ENCODE measurements at regions not wholly inside any gene's neighbourhood (a gene's known extent, or its start where the extent isn't known, plus 50 kb on each side); places are given as distances from the start of the nearest gene placed in this dataset.

DNA sequence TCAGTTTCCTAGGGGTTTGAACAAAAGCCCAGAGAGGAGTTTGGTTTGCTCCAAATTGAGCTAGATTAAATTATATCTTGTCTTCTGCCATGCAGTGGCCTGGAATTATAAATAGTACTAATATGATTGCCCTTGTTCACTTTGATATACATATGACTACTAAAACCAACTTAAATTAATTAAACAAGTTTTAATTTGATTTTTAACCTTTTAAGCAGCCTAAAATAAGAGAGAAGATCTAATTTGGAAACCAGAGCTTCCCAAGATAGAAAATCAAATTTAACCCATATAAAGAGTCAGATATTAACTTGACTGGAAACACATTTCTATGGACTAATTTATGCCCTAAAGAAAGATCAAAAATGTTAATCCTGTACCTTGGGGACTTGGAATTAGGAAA lies 444.5 kb upstream of the SLC8A1 start:
- TF ChIP-seq EZH2phosphoT487 (IDR thresholded peaks at IDR 0.05; ENCODE audit: borderline replicate concordance, low read depth, low read length) = no peak
- TF ChIP-seq, protein P1, sequence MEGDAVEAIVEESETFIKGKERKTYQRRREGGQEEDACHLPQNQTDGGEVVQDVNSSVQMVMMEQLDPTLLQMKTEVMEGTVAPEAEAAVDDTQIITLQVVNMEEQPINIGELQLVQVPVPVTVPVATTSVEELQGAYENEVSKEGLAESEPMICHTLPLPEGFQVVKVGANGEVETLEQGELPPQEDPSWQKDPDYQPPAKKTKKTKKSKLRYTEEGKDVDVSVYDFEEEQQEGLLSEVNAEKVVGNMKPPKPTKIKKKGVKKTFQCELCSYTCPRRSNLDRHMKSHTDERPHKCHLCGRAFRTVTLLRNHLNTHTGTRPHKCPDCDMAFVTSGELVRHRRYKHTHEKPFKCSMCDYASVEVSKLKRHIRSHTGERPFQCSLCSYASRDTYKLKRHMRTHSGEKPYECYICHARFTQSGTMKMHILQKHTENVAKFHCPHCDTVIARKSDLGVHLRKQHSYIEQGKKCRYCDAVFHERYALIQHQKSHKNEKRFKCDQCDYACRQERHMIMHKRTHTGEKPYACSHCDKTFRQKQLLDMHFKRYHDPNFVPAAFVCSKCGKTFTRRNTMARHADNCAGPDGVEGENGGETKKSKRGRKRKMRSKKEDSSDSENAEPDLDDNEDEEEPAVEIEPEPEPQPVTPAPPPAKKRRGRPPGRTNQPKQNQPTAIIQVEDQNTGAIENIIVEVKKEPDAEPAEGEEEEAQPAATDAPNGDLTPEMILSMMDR (conservative IDR thresholded peaks at IDR 0.05; ENCODE audit: low read length) = no peak
